C4-2B (cell line): ENCODE measurements at regions not wholly inside any gene's neighbourhood (a gene's known extent, or its start where the extent isn't known, plus 50 kb on each side); places are given as distances from the start of the nearest gene placed in this dataset.
A peak's percentile ranks its signal among the peaks of the same experiment; 100 is the strongest.

Experiments used
- H3K27ac ChIP-seq: fragments of 450-650 bp; 2 replicates; pipeline ENCODE4 v1.5.1; 2017
- ZFX ChIP-seq: fragments of 450-650 bp; IDR thresholded peaks from 2 replicates; pipeline ENCODE4 v1.6.1; 2017
- TF ChIP-seq, protein P1 (sequence below): fragments of 450-650 bp; conservative IDR thresholded peaks from 2 replicates; pipeline ENCODE4 v1.5.1; 2017; ENCODE audit warnings: mild to moderate bottlenecking

DNA sequence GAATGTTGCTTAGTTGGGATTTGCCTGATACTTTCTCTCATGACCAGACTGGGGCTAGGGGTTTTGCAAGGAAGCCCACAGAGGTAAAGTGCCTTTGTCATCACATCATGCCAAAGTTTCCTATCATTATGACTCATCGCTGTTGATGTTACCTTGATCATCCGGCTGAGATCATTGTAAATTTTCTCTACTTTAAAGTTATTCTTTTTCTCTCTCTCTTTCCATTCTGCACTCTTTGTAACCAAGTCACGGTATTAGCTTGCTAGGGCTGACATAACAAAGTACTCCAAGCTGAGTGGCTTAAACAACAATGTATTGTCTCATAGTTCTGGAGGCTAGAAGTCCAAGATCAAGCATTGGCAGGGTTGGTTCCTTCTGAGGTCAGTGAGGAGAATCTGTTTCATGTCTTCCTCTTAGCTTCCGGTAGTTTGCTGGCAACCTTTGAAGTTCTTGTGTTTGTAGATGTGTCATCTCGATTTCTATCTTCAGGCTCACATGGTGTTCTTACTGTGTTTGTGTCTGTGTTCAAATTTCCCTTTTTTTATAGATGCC lies 113.0 kb downstream of the DTHD1 start:
- no peak overlapping the region for H3K27ac ChIP-seq
- TF ChIP-seq ZFX: no peak
- TF ChIP-seq, protein P1, sequence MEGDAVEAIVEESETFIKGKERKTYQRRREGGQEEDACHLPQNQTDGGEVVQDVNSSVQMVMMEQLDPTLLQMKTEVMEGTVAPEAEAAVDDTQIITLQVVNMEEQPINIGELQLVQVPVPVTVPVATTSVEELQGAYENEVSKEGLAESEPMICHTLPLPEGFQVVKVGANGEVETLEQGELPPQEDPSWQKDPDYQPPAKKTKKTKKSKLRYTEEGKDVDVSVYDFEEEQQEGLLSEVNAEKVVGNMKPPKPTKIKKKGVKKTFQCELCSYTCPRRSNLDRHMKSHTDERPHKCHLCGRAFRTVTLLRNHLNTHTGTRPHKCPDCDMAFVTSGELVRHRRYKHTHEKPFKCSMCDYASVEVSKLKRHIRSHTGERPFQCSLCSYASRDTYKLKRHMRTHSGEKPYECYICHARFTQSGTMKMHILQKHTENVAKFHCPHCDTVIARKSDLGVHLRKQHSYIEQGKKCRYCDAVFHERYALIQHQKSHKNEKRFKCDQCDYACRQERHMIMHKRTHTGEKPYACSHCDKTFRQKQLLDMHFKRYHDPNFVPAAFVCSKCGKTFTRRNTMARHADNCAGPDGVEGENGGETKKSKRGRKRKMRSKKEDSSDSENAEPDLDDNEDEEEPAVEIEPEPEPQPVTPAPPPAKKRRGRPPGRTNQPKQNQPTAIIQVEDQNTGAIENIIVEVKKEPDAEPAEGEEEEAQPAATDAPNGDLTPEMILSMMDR: no peak

DNA sequence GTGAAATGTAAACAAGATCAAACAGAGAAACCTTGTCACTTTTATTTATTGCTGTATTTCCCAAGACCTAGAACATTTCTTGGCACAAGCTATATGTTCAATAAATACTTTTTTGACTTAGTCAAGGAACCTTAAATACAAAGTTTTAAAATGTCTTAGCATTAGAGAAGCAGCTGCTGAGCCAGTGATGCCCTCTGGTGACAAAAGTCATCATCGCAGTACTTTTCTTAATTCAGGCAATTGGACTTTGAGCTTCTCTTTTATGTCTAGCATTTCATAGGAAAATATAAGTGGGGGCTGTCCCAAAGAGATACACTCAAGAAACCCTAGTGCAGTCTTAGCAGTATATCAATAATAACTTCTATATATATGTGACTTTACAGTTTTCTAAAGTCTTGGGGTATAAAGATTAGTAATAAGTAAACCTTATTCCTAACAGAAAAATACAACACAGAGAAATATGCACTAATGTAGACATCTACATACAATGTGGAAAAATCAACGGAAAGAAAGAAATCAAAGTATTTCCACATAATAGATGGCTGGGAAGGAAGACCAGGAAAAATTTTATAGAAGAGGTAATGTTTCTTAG lies 118.4 kb downstream of the DTHD1 start:
- no peak overlapping the region for H3K27ac ChIP-seq
- TF ChIP-seq ZFX: no peak
- TF ChIP-seq, protein P1: peak; percentile 82

DNA sequence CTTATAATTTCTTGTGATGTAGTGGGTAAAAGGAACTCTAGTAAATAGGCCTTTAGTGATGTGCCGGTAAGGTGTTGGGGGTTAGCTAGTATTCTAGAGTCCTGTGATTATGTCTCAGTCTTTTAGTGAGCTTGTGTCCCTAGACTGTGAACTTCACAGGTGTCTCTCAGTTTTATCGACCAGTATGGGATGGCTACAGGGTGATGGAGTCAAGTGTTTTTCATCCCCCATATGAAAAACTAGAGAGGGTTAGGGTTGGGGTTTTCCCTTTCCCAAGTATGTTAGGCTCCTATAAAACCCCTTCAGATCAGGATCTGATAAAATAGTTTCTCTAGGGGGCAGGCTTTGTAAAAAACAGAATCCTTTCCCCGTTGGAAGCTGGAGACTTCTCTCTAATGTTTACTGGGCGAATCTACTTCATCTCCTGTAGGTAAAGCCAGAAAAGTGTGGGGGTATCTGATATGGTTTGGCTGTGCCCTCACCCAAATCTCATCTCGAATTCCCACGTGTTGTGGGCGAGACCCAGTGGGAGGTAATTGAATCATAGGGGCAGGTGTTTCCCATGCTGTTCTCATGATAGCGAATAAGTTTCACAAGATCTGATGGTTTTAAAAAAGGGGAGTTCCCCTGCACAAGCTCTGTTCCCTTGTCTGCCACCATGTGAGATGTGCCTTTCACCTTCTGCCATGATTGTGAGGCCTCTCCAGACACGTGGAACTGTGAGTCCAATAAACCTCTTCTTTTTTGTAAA lies 120.8 kb downstream of the DTHD1 start:
- no peak overlapping the region for H3K27ac ChIP-seq
- TF ChIP-seq ZFX: no peak
- TF ChIP-seq, protein P1: no peak

DNA sequence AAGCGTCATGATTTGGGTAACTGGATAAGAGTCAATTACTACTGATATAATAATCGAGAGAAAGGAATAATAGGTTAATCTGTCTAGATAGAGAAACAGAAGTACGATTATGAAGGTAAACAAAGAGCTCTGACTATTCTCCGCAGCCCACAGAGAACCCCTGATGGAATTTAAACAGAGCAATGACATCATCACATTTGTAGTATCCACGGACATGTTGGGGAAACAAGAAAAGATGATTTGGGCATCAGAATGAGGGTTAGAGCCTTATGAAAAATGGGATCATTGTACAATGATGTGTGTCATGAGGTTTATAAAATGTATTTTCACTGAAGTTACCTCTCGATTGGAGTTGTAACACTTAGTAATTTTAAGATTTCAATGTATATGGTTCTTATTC lies 129.9 kb downstream of the DTHD1 start:
- no peak for TF ChIP-seq ZFX
- TF ChIP-seq, protein P1: no peak
- no peak overlapping the region for H3K27ac ChIP-seq

DNA sequence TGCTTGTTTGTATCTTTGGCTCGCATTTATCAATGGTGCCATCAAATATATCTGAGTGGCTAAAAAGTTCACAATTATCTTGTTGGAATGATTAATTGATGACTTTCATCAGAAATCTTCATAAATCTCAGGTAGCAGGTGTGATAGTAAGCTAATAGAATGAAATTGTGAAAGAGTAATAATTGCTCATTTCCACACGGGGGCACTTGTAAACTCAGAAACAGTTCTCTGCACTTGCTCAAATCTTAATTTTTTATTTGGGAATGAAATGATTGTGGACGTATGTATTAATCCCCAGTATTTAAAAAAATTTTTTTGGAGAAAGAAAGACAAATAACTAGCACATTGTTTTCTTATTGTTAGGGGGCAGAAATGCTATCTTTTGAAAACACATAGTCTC lies 132.8 kb downstream of the DTHD1 start:
- TF ChIP-seq ZFX: no peak
- TF ChIP-seq, protein P1: peak; percentile 58
- H3K27ac ChIP-seq: no peak overlapping the region

DNA sequence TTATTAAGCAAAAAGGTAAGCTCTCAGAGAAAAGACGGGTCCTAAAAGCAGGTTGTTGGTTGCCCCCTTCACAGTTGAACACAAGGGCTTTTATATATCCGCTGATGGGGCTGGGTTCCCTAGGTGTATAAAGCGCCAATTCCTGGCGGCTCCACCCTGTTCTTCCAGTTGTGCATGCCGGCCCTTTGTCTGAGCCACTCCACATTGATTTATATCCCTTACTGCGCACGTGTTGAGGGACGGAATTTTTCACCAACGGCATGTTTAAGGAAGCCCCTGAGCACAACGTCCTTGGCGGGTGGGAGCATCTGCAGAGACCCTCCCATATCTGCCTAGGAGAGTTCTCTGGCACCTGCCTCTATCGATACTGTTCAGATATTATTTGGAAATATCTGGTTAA lies 135.7 kb downstream of the DTHD1 start:
- H3K27ac ChIP-seq: no peak overlapping the region
- TF ChIP-seq ZFX: no peak
- TF ChIP-seq, protein P1: no peak

DNA sequence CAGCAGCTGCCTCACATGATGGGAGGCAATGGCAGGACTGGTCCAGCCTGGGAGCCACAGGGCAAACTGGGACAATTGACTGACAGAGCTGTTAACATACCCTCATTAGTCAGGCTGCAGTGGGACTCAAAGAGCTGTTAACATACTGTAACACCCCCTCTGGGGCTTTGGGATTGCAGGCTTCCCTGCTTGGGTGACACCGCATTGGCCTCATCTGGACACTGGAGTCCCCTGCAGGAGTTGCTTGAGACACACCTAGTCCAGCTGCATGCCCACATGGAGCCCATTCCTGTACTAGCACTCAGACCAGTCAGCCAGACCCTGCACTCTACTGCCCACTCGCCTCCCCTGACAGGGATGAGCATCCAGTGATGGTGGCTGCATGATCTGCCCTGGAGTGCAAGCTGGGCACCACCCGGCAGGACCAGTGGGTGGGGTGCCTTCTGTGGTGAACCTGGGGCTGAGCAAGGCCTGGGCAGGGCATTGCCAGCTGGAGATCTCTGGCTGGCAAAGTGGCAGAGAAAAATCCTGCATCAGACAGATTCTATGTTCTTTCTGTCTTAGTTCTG lies 138.8 kb downstream of the DTHD1 start:
- TF ChIP-seq, protein P1: no peak
- no peak for TF ChIP-seq ZFX
- H3K27ac ChIP-seq: no peak overlapping the region
